GM19463 (cell line): ENCODE measurements at regions not wholly inside any gene's neighbourhood (a gene's known extent, or its start where the extent isn't known, plus 50 kb on each side); places are given as distances from the start of the nearest gene placed in this dataset.

Source experiments
- ATAC-seq: cut with Tn5 transposase; IDR thresholded peaks from one replicate; pipeline ENCODE4 v1.9.1; 2021; ENCODE audit warnings: mild to moderate bottlenecking, moderate library complexity; ENCODE audit not compliant: unreplicated experiment

- ATAC-seq, result no peak
Observed at GRCh38 chr3:89624494-89624893, 517.1 kb downstream of the EPHA3 start.

- ATAC-seq, result no peak
Observed at GRCh38 chr3:89625945-89626344, 518.5 kb downstream of the EPHA3 start.

- no peak for ATAC-seq
Observed at GRCh38 chr3:89628856-89629670, 521.6 kb downstream of the EPHA3 start.

- ATAC-seq, result no peak
Observed at GRCh38 chr3:89635137-89635536, 527.7 kb downstream of the EPHA3 start.

- ATAC-seq, result no peak
Observed at GRCh38 chr3:89644716-89645115, 537.3 kb downstream of the EPHA3 start.

- ATAC-seq, result no peak
Observed at GRCh38 chr3:89649431-89649830, 542.0 kb downstream of the EPHA3 start.

- no peak for ATAC-seq
Observed at GRCh38 chr3:89654031-89654430, 546.6 kb downstream of the EPHA3 start.

GRCh38 chr3:89656388-89656787 lies 549.0 kb downstream of the EPHA3 start:
- ATAC-seq, result no peak

- ATAC-seq, result no peak
Observed at GRCh38 chr3:89679686-89680085, 572.3 kb downstream of the EPHA3 start.

- no peak for ATAC-seq
Observed at GRCh38 chr3:89682556-89682955, 575.1 kb downstream of the EPHA3 start.

- no peak for ATAC-seq
Observed at GRCh38 chr3:89685731-89686130, 578.3 kb downstream of the EPHA3 start.

- no peak for ATAC-seq
Observed at GRCh38 chr3:89690646-89691045, 583.2 kb downstream of the EPHA3 start.

GRCh38 chr3:89692601-89693000 lies 585.2 kb downstream of the EPHA3 start:
- no peak for ATAC-seq

- ATAC-seq, result no peak
Observed at GRCh38 chr3:89697321-89697916, 590.0 kb downstream of the EPHA3 start.

- ATAC-seq, result no peak
Observed at GRCh38 chr3:89698208-89698830, 590.9 kb downstream of the EPHA3 start.

- no peak for ATAC-seq
Observed at GRCh38 chr3:89699229-89699628, 591.8 kb downstream of the EPHA3 start.

GRCh38 chr3:89699771-89700170 lies 592.4 kb downstream of the EPHA3 start:
- no peak for ATAC-seq

GRCh38 chr3:89702404-89702803 lies 595.0 kb downstream of the EPHA3 start:
- ATAC-seq, result no peak

- ATAC-seq, result no peak
Observed at GRCh38 chr3:89713196-89713595, 605.8 kb downstream of the EPHA3 start.

- ATAC-seq, result no peak
Observed at GRCh38 chr3:89714237-89714636, 606.8 kb downstream of the EPHA3 start.

- ATAC-seq, result no peak
Observed at GRCh38 chr3:89740080-89740880, 632.9 kb downstream of the EPHA3 start.

- ATAC-seq, result no peak
Observed at GRCh38 chr3:89740881-89741177, 633.4 kb downstream of the EPHA3 start.
